ENCODE measurements at regions not wholly inside any gene's neighbourhood (a gene's known extent, or its start where the extent isn't known, plus 50 kb on each side); places are given as distances from the start of the nearest gene placed in this dataset.

GRCh38 chr9:107739601-107740082 lies 250.1 kb upstream of the KLF4 start:
- Histone ChIP-seq H3K36me3 (no peaks in the 10 kb centered on the region), H3K4me3 (no peak overlapping the region), H3K9me3 (no peaks in the 10 kb centered on the region), H3K27ac (peak overlapping the region; percentile 82 to 94 (median 84)), H3K27me3 (no peaks in the 10 kb centered on the region), H3K4me1 (peaks cover 30 to 83% (median 50%) of the 10 kb centered on the region in 3 donors)
- DNase-seq = no peak
- TF ChIP-seq POLR2A (IDR thresholded peaks at IDR 0.05) (no peak), CTCF (IDR thresholded peaks at IDR 0.05) (no peak)
- intact Hi-C loops (cut with DNase I) = loop anchor here (10.0 kb wide), 1 partner anchor 245 kb away; no protein-coding TSS in a partner anchor
- 32% methylated on average over 3 of the region's 12 CpGs; no CpG with 5 or more reads in 1 of the 2 donors for WGBS, 2 donors

DNA sequence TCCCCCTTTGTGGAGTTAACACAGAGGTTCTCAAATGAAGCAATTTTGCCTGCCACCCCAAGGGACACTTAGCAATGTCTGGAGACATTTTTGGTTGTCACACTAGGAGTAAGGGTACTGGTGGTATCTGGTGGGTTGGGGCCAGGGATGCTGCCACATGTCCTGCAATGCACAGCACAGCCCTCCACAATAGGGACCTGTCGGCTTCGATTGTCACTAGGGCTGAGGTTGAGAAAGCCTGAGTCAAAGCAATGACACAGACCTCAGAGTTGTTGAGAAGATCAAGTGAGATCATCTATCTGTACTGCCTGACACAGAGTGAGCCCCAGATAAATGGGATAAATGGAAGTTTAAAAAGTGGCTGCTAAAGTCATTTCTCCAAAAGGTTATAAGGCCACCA lies 249.2 kb upstream of the KLF4 start:
- DNase-seq = no peak
- peaks cover 30 to 91% (median 57%) of the 10 kb centered on the region in 3 donors for H3K4me1 ChIP-seq

DNA sequence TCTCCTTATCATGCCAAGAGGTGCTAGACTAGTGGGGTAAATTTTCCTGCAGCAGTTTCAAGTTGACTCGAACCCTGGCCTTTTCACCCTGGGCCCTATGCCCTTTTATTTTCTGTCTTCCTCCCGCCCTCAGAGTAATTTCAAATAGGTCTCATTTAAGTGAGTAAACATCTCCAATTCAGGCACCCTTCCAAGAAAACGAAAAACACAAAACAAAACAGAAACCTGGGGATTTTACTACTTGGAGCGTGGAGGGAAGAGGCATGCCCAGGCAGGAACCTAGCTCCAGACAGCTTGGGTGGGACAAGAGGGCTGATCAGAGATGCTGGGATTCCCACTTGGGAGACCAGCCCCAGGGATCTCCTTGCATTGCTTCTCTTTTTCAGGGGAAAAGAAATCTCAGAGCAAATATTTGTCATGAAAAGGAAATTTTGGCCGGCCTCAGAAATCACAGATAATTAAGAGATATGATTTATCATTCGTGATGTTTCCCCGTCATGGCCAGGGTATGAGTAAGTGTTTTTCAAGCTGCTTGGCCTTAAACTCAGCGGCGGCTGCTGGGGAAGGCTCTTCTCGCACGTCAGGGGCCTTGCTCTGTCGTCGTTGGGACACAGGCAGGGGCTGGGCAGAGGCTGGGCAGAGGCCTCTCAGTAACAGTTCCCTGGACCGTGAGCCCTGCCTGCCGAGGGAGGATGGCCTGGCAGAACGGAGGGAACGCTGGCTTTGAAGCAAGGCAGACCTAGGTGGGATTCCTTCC lies 248.6 kb upstream of the KLF4 start:
- H3K27me3 ChIP-seq = no peaks in the 10 kb centered on the region
- no peak overlapping the region for H3K4me3 ChIP-seq
- peak; percentile 9 for DNase-seq
- no peaks in the 10 kb centered on the region for H3K9me3 ChIP-seq
- intact Hi-C loops (cut with DNase I) = loop anchor here (10.0 kb wide), 1 partner anchor 243 kb away; no protein-coding TSS in a partner anchor
- no peaks in the 10 kb centered on the region for H3K36me3 ChIP-seq
- TF ChIP-seq CTCF (IDR thresholded peaks at IDR 0.05) (no peak), POLR2A (IDR thresholded peaks at IDR 0.05) (no peak)
- 21 to 28% methylated on average over 12 to 17 of the region's 17 CpGs for WGBS, 2 donors
- peaks cover 30 to 98% (median 64%) of the 10 kb centered on the region in 3 donors for H3K4me1 ChIP-seq
- H3K27ac ChIP-seq = peak overlapping the region; percentile 82 to 94 (median 84)

More for the DNA sequence above, 249.2 kb upstream of the KLF4 start:
- peak overlapping the region; percentile 82 to 94 (median 84) for H3K27ac ChIP-seq
- intact Hi-C loops (cut with DNase I) = loop anchor here (10.0 kb wide), 1 partner anchor 244 kb away; no protein-coding TSS in a partner anchor
- no peak overlapping the region for H3K4me3 ChIP-seq
- H3K27me3 ChIP-seq = no peaks in the 10 kb centered on the region
- H3K9me3 ChIP-seq = no peaks in the 10 kb centered on the region
- no peak for TF ChIP-seq POLR2A (IDR thresholded peaks at IDR 0.05)
- no peak for TF ChIP-seq CTCF (IDR thresholded peaks at IDR 0.05)
- H3K36me3 ChIP-seq = no peaks in the 10 kb centered on the region
- WGBS, 2 donors = 59 to 71% methylated on average over 2 of the region's 2 CpGs

DNA sequence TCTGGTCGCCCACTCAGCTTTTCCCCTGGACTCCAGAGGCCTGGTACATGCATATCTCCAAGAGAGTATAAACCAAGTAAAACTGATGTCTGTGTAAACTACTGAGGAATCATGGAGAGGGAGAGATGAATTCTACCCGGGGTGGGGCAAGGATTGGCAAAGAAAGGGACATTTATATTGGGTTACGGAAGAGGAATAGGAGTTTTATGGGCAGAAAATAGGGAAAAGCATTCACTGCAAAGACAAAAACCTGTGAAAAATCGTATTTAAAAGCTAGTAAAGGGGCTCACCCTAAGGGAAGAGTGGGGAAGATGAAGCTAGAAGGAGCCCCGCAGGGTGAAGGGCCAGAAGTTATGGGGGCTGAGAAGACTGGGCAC lies 248.0 kb upstream of the KLF4 start:
- H3K36me3 ChIP-seq = no peaks in the 10 kb centered on the region
- intact Hi-C loops (cut with DNase I) = loop anchor here (10.0 kb wide), 1 partner anchor 243 kb away; no protein-coding TSS in a partner anchor
- no peak overlapping the region for H3K4me3 ChIP-seq
- peak overlapping the region; percentile 82 to 94 (median 84) for H3K27ac ChIP-seq
- DNase-seq = no peak
- TF ChIP-seq CTCF (IDR thresholded peaks at IDR 0.05) = no peak
- no peak for TF ChIP-seq POLR2A (IDR thresholded peaks at IDR 0.05)
- WGBS, 2 donors = 59 to 66% methylated on average over 5 of the region's 5 CpGs
- H3K27me3 ChIP-seq = no peaks in the 10 kb centered on the region
- no peaks in the 10 kb centered on the region for H3K9me3 ChIP-seq
- peaks cover 36 to 98% (median 67%) of the 10 kb centered on the region in 3 donors for H3K4me1 ChIP-seq

DNA sequence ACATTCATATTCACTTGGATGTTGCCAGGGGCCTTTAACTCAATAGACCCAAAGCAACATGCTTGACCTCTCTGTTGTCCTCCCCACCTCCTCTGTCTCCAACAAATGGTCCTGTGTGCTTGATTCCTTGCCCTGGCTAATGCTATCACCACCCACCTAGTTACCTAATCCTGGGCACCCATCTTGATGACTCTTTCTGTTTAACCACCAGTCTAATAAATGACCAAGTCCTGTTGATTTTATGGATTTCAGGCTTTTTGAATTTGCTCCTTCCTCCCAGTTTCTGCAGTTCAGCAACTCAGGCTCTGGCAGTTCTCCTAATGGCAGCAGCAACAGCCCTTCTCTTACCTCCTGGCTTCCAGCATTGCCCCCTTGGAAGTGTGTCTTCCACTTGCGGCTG lies 246.3 kb upstream of the KLF4 start:
- H3K9me3 ChIP-seq = no peaks in the 10 kb centered on the region
- no peak for DNase-seq
- H3K36me3 ChIP-seq = no peaks in the 10 kb centered on the region
- intact Hi-C loops (cut with DNase I) = loop anchor here (10.0 kb wide), 1 partner anchor 241 kb away; no protein-coding TSS in a partner anchor
- TF ChIP-seq POLR2A (IDR thresholded peaks at IDR 0.05) (no peak), CTCF (IDR thresholded peaks at IDR 0.05) (no peak)
- no peak overlapping the region for H3K27ac ChIP-seq
- WGBS, 2 donors = 50 to 88% methylated on average over 1 of the region's 1 CpG
- H3K4me1 ChIP-seq = peaks cover 38 to 87% (median 63%) of the 10 kb centered on the region in 3 donors
- no peaks in the 10 kb centered on the region for H3K27me3 ChIP-seq
- H3K4me3 ChIP-seq = no peak overlapping the region
